GM12872 (cell line): ENCODE measurements at regions not wholly inside any gene's neighbourhood (a gene's known extent, or its start where the extent isn't known, plus 50 kb on each side); places are given as distances from the start of the nearest gene placed in this dataset.

Source experiments
- TF ChIP-seq, protein P1 (sequence below): IDR thresholded peaks from 3 replicates; pipeline ENCODE4 v1.5.1; 2011; ENCODE audit warnings: low read depth, mild to moderate bottlenecking, low read length, moderate library complexity; ENCODE audit not compliant: insufficient read depth

DNA sequence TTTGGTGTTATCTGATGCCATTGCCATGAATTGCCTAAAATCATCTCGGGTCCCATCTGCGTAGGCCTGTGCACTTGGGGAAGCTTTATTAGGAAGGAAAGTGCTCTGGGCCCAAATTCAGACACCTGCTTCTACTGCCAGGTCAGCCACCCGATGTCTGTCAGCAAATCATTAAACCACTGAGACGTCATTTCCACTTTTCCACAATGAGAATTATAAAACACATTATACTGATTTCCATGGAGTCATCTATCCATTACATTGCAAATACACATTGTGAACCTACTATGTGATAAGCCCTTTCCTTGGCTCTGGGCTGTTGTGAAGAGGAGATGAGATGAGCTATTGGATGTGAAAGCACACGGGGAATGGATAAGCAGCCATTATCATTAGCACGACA is 1022.9 kb downstream of the BCL11B start:
- TF ChIP-seq, protein P1, sequence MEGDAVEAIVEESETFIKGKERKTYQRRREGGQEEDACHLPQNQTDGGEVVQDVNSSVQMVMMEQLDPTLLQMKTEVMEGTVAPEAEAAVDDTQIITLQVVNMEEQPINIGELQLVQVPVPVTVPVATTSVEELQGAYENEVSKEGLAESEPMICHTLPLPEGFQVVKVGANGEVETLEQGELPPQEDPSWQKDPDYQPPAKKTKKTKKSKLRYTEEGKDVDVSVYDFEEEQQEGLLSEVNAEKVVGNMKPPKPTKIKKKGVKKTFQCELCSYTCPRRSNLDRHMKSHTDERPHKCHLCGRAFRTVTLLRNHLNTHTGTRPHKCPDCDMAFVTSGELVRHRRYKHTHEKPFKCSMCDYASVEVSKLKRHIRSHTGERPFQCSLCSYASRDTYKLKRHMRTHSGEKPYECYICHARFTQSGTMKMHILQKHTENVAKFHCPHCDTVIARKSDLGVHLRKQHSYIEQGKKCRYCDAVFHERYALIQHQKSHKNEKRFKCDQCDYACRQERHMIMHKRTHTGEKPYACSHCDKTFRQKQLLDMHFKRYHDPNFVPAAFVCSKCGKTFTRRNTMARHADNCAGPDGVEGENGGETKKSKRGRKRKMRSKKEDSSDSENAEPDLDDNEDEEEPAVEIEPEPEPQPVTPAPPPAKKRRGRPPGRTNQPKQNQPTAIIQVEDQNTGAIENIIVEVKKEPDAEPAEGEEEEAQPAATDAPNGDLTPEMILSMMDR: no peak

DNA sequence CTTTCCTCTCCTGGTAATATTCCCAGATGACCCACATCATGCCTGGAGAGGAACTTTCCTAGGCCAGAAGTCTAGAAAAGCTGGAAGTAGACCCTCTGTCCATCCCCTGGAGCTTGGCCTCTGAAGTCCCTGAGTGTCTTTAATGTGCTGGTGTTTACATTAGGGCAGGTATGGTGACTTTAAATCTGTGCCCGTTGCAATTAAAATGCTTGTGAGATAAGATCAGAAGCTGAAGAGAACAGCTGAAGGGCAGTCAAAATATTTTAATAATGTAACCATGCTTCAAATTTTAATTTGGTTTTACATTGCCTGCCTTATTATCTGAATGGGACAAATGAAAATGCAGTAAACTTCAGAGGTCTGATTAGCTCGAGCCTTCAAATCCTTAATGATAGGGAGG is 1022.5 kb downstream of the BCL11B start:
- TF ChIP-seq, protein P1: no peak

DNA sequence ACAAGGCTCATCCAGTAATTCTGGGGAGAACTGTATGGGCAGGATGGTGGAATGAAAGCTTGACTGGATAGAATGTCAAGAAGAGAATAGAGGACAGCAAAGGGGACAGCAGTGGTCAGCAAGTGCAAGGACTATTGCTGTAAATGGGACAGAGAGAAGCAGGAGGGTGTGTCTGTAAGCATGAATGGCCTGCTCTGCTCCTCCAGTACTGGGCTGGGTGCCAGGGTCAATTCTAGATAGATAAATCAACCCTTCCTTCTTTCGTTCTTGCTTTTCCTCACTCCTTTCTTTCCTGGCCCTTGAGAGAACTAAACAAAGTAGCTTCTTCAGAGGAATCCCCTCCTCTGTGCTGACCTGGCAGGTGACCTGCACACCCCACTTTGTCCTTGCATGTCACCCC is 1019.2 kb downstream of the BCL11B start:
- TF ChIP-seq, protein P1: no peak

DNA sequence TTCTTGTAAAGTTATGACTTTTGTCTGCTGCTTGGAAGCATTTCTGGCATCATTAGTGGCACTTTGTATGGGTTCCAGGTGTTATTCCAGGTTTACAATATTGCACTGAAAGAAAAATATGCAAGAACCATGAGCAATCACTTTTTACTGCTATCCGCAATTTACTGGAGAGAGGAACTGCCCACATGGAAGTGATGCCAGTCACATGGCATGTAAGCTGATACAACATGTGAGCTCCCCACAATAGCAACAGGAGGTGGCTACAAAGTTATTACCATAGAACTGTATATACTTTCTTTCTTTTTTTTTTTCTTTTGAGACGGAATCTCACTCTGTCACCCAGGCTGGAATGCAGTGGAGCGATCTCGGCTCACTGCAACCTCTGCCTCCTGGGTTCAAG is 1012.1 kb downstream of the BCL11B start:
- TF ChIP-seq, protein P1: no peak

DNA sequence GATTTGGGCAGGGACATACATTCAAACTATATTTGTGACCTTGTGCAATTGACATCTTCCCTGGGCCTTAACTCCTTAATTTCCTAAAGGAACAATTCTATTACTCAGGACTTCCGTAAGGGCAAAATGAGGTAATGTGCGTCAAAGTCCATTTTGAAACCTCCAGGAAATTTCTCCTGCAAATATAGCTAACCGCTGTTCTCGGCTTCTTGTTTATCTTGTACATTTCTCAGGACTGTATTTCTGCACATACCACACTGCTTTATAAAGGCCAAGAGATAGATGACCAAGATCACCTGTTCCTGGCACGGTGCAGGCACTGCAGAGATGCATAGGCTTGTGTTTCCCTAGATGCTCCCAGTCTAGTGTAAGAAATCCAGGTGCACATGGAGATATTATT is 1009.4 kb downstream of the BCL11B start:
- TF ChIP-seq, protein P1: no peak

DNA sequence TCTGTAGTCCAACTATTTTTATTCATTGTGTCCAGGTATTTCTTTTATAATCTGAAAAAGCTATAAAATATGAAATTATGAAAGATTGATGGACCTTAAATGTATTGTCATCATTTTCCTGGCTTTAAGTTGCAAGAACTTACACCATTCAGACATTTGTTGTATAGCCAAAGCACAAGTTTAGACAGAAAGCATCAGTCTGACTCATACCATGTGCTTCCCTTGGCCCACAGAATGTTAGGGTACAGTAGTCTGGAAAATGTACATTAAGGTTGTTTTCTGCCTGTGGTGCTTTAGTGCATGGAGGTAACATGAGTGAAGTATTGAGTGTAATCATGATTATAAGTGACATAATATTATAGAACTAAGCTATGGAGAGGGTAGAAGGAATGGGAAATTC is 1002.5 kb downstream of the BCL11B start:
- TF ChIP-seq, protein P1: no peak

DNA sequence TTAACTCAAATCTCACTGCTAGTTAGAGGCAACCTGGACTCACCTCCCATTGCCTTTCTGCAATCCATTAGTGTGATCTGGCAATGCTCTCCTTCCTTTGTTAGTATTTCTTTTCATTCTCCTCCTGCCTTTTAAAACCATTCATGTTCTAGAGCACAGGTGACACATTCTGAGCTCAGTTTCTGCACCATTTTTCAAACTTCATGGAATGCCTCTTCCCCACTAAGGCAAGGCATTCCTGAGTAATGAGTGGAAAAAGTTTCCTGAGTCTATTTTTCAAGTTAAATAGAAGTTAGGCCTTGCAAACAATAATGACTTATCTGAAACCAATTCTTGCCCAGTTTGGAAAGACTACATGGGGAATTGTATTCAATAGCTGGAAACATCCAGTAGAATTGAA is 1001.8 kb downstream of the BCL11B start:
- TF ChIP-seq, protein P1: no peak

DNA sequence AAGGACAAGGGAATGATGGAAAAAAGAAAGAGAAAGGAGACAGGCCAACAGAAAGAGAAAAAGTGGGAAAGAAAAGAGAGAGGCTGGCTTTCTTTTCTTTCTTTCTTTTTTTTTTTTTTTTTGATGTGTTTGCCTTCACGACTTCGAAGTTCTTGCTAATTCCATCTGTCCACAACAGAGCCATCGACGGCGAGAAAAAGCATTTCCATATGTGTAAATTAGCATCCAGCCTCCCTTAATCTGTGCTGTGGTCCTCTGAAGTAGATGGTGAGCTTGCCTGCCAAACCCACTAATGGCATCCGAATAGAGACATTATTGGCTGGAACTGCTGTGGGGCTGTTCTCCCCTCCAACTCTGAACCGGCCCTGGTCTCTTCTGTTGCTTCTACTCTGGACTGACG is 997.4 kb downstream of the BCL11B start:
- TF ChIP-seq, protein P1: no peak
